HepG2 (cell line): ENCODE measurements at regions not wholly inside any gene's neighbourhood (a gene's known extent, or its start where the extent isn't known, plus 50 kb on each side); places are given as distances from the start of the nearest gene placed in this dataset.

ENCODE experiments used
- BCLAF1 ChIP-seq: fragments of 450-650 bp; IDR thresholded peaks from 2 replicates; pipeline ENCODE4 v1.6.1; 2017; ENCODE audit warnings: mild to moderate bottlenecking
- FOXO1 ChIP-seq: sonication (generic); formaldehyde crosslinking; IDR thresholded peaks from 2 replicates; pipeline ENCODE4 v1.4.0; 2020; ENCODE audit warnings: missing genetic modification reagents
- HDAC2 ChIP-seq: sonication (generic); formaldehyde crosslinking; IDR thresholded peaks from 2 replicates; pipeline ENCODE4 v1.4.0; 2020; ENCODE audit warnings: missing genetic modification reagents
- HNRNPH1 ChIP-seq: fragments of 200-400 bp; formaldehyde crosslinking; optimal IDR thresholded peaks from 2 replicates; pipeline ENCODE3; 2017; ENCODE audit warnings: mild to moderate bottlenecking, low read depth, low read length
- KMT2A ChIP-seq: sonication (generic); formaldehyde crosslinking; IDR thresholded peaks from 2 replicates; pipeline ENCODE4 v1.4.0; 2020; ENCODE audit warnings: missing genetic modification reagents
- MIER3 ChIP-seq: IDR thresholded peaks from 2 replicates; pipeline ENCODE4 v1.6.1; 2016; ENCODE audit warnings: missing compliant biosample characterization, borderline replicate concordance
- NFYC ChIP-seq: IDR thresholded peaks from 2 replicates; pipeline ENCODE4 v1.6.1; 2016; ENCODE audit warnings: missing genetic modification reagents, missing compliant biosample characterization
- NR0B2 ChIP-seq: sonication (generic); formaldehyde crosslinking; IDR thresholded peaks from 2 replicates; pipeline ENCODE4 v1.4.0; 2020; ENCODE audit warnings: mild to moderate bottlenecking, missing genetic modification reagents
- NR2C2 ChIP-seq: sonication (generic); formaldehyde crosslinking; IDR thresholded peaks from 2 replicates; pipeline ENCODE4 v1.4.0; 2020; ENCODE audit warnings: missing genetic modification reagents, mild to moderate bottlenecking, moderate library complexity, borderline replicate concordance
- PAX8 ChIP-seq: sonication (generic); formaldehyde crosslinking; IDR thresholded peaks from 2 replicates; pipeline ENCODE4 v1.8.0; 2022; ENCODE audit warnings: mild to moderate bottlenecking, missing genetic modification reagents, borderline replicate concordance
- POGZ ChIP-seq: sonication (generic); formaldehyde crosslinking; IDR thresholded peaks from 2 replicates; pipeline ENCODE4 v1.4.0; 2020; ENCODE audit warnings: mild to moderate bottlenecking, missing genetic modification reagents
- PRDM4 ChIP-seq: sonication (generic); formaldehyde crosslinking; IDR thresholded peaks from 2 replicates; pipeline ENCODE4 v1.9.0; 2021; ENCODE audit warnings: missing genetic modification reagents, borderline replicate concordance
- REXO4 ChIP-seq: sonication (generic); formaldehyde crosslinking; IDR thresholded peaks from 2 replicates; pipeline ENCODE4 v1.8.0; 2022; ENCODE audit warnings: missing genetic modification reagents, mild to moderate bottlenecking, borderline replicate concordance
- RXRB ChIP-seq: IDR thresholded peaks from 2 replicates; pipeline ENCODE4 v1.6.1; 2016; ENCODE audit warnings: borderline replicate concordance, missing genetic modification reagents, missing compliant biosample characterization
- SATB2 ChIP-seq: sonication (generic); formaldehyde crosslinking; IDR thresholded peaks from 2 replicates; pipeline ENCODE4 v1.5.0; 2020; ENCODE audit warnings: missing genetic modification reagents
- SMAD3 ChIP-seq: sonication (generic); formaldehyde crosslinking; IDR thresholded peaks from 2 replicates; pipeline ENCODE4 v1.4.0; 2020; ENCODE audit warnings: missing genetic modification reagents
- SMAD9 ChIP-seq: sonication (generic); formaldehyde crosslinking; IDR thresholded peaks from 2 replicates; pipeline ENCODE4 v1.5.1; 2020; ENCODE audit warnings: mild to moderate bottlenecking, missing genetic modification reagents
- TEAD3 ChIP-seq: optimal IDR thresholded peaks from 2 replicates; pipeline ENCODE3; 2016; ENCODE audit warnings: borderline replicate concordance
- ZNF143 ChIP-seq: sonication (generic); formaldehyde crosslinking; IDR thresholded peaks from 2 replicates; pipeline ENCODE4 v1.4.0; 2020; ENCODE audit warnings: missing genetic modification reagents
- ZNF207 ChIP-seq: fragments of 450-650 bp; IDR thresholded peaks from 2 replicates; pipeline ENCODE4 v1.6.1; 2016; ENCODE audit warnings: antibody characterized with exemption, borderline replicate concordance
- ZNF235 ChIP-seq: sonication (generic); formaldehyde crosslinking; IDR thresholded peaks from 2 replicates; pipeline ENCODE4 v1.8.1; 2023; ENCODE audit warnings: mild to moderate bottlenecking, missing genetic modification reagents, borderline replicate concordance
- ZNF263 ChIP-seq: sonication (generic); formaldehyde crosslinking; IDR thresholded peaks from 2 replicates; pipeline ENCODE4 v1.4.0; 2020; ENCODE audit warnings: missing genetic modification reagents
- ZNF337 ChIP-seq: sonication (generic); formaldehyde crosslinking; IDR thresholded peaks from 2 replicates; pipeline ENCODE4 v1.5.1; 2020; ENCODE audit warnings: missing genetic modification reagents, low read depth, mild to moderate bottlenecking, borderline replicate concordance
- ZNF446 ChIP-seq: sonication (generic); formaldehyde crosslinking; IDR thresholded peaks from 2 replicates; pipeline ENCODE4 v1.5.0; 2020; ENCODE audit warnings: mild to moderate bottlenecking, missing genetic modification reagents
- ZNF563 ChIP-seq: sonication (generic); formaldehyde crosslinking; IDR thresholded peaks from 2 replicates; pipeline ENCODE4 v1.8.0; 2022; ENCODE audit warnings: mild to moderate bottlenecking, moderate library complexity, missing genetic modification reagents
- ZNF691 ChIP-seq: sonication (generic); formaldehyde crosslinking; IDR thresholded peaks from 2 replicates; pipeline ENCODE4 v1.4.0; 2020; ENCODE audit warnings: missing genetic modification reagents, low read depth, mild to moderate bottlenecking, borderline replicate concordance
- ZNF772 ChIP-seq: sonication (generic); formaldehyde crosslinking; IDR thresholded peaks from 2 replicates; pipeline ENCODE4 v1.5.0; 2020; ENCODE audit warnings: mild to moderate bottlenecking, missing genetic modification reagents

- no peak for TF ChIP-seq BCLAF1
- no peak for TF ChIP-seq HNRNPH1
- TF ChIP-seq KMT2A (CRISPR knock-in tag), result no peak
- TF ChIP-seq ZNF563 (CRISPR knock-in tag), result no peak
- TF ChIP-seq RXRB (CRISPR knock-in tag), result peak; percentile 41; the same call in 1 of the 2 replicates
- no peak for TF ChIP-seq ZNF337 (CRISPR knock-in tag)
- no peak for TF ChIP-seq ZNF235 (CRISPR knock-in tag)
- TF ChIP-seq NR0B2, result no peak
- no peak for TF ChIP-seq PRDM4 (CRISPR knock-in tag)
- no peak for TF ChIP-seq REXO4
- no peak for TF ChIP-seq NFYC (CRISPR knock-in tag)
- peak; percentile 54; the same call in 1 of the 2 replicates for TF ChIP-seq FOXO1 (CRISPR knock-in tag)
- TF ChIP-seq ZNF772 (CRISPR knock-in tag), result no peak
- TF ChIP-seq PAX8, result no peak
- no peak for TF ChIP-seq ZNF143 (CRISPR knock-in tag)
- TF ChIP-seq SMAD3 (CRISPR knock-in tag), result 0 out of 2 replicates have a peak, but pooled peaks have one; percentile 39
- TF ChIP-seq MIER3, result no peak
- TF ChIP-seq ZNF691 (CRISPR knock-in tag), result no peak
- no peak for TF ChIP-seq SMAD9
- TF ChIP-seq NR2C2 (CRISPR knock-in tag), result no peak
- TF ChIP-seq HDAC2, result peak; percentile 62; the same call in 1 of the 2 replicates
- TF ChIP-seq ZNF446 (CRISPR knock-in tag), result no peak
- TF ChIP-seq ZNF263 (CRISPR knock-in tag), result no peak
- TF ChIP-seq POGZ (CRISPR knock-in tag), result no peak
- TF ChIP-seq TEAD3, result peak; percentile 65
- TF ChIP-seq SATB2 (CRISPR knock-in tag), result no peak
- no peak for TF ChIP-seq ZNF207
These were observed 372.8 kb upstream of the UBE2E3 start (continued) for GRCh38 chr2:180607514-180608049.
